ENCODE measurements at regions not wholly inside any gene's neighbourhood (a gene's known extent, or its start where the extent isn't known, plus 50 kb on each side); places are given as distances from the start of the nearest gene placed in this dataset.

- no peak overlapping the region for H3K27ac ChIP-seq (ENCODE audit: low read depth, low read length, poor library complexity, severe bottlenecking)
- H3K4me1 ChIP-seq (ENCODE audit: insufficient read depth, low read length, severe bottlenecking), result no peaks in the 10 kb centered on the region
- no peaks in the 10 kb centered on the region for H3K27me3 ChIP-seq (ENCODE audit: insufficient read depth, low read length)
- no peak overlapping the region for H3K4me2 ChIP-seq (ENCODE audit: low read length)
- H3K9ac ChIP-seq (ENCODE audit: low read length), result no peak overlapping the region
- no peaks in the 10 kb centered on the region for H3K9me2 ChIP-seq (ENCODE audit: low read depth, low read length)
- no peaks in the 10 kb centered on the region for H3K9me3 ChIP-seq (ENCODE audit: low read length)
- H2AFZ ChIP-seq (ENCODE audit: low read length), result no peak overlapping the region
- H4K20me1 ChIP-seq (ENCODE audit: insufficient read depth, low read length), result no peaks in the 10 kb centered on the region
- TF ChIP-seq CTCF (IDR thresholded peaks at IDR 0.05; ENCODE audit: low read length) (no peak), EZH2 (IDR thresholded peaks at IDR 0.05; ENCODE audit: borderline replicate concordance, low read length) (no peak)
- no peaks in the 10 kb centered on the region for H3F3A ChIP-seq (ENCODE audit: insufficient read depth, low read length)
- no peaks in the 10 kb centered on the region for H3K36me3 ChIP-seq (ENCODE audit: insufficient read depth, low read length)
- H3K4me3 ChIP-seq (ENCODE audit: low read depth, low read length, poor library complexity, severe bottlenecking), result no peak overlapping the region
- no peaks in the 10 kb centered on the region for H3K79me2 ChIP-seq (ENCODE audit: insufficient read depth, low read length)
These were observed 193.8 kb upstream of the RBPJ start for GRCh38 chr4:26126994-26127393.

GRCh38 chr4:26127851-26128337 is 192.9 kb upstream of the RBPJ start:
- H3K9ac ChIP-seq (ENCODE audit: low read length), result no peak overlapping the region
- TF ChIP-seq EZH2 (IDR thresholded peaks at IDR 0.05; ENCODE audit: borderline replicate concordance, low read length), result no peak
- no peak for TF ChIP-seq CTCF (IDR thresholded peaks at IDR 0.05; ENCODE audit: low read length)
- H3K79me2 ChIP-seq (ENCODE audit: insufficient read depth, low read length), result no peaks in the 10 kb centered on the region
- H3K36me3 ChIP-seq (ENCODE audit: insufficient read depth, low read length), result no peaks in the 10 kb centered on the region
- no peak overlapping the region for H3K4me2 ChIP-seq (ENCODE audit: low read length)
- no peaks in the 10 kb centered on the region for H3K9me2 ChIP-seq (ENCODE audit: low read depth, low read length)
- no peak overlapping the region for H2AFZ ChIP-seq (ENCODE audit: low read length)
- H3K27me3 ChIP-seq (ENCODE audit: insufficient read depth, low read length), result no peaks in the 10 kb centered on the region
- no peaks in the 10 kb centered on the region for H3K9me3 ChIP-seq (ENCODE audit: low read length)
- H3K4me3 ChIP-seq (ENCODE audit: low read depth, low read length, poor library complexity, severe bottlenecking), result no peak overlapping the region
- no peak overlapping the region for H3K27ac ChIP-seq (ENCODE audit: low read depth, low read length, poor library complexity, severe bottlenecking)
- no peaks in the 10 kb centered on the region for H4K20me1 ChIP-seq (ENCODE audit: insufficient read depth, low read length)
- H3K4me1 ChIP-seq (ENCODE audit: insufficient read depth, low read length, severe bottlenecking), result no peaks in the 10 kb centered on the region
- no peaks in the 10 kb centered on the region for H3F3A ChIP-seq (ENCODE audit: insufficient read depth, low read length)

- Histone ChIP-seq H3K9me2 (ENCODE audit: low read depth, low read length) (no peaks in the 10 kb centered on the region), H3K27me3 (ENCODE audit: insufficient read depth, low read length) (no peaks in the 10 kb centered on the region), H3K4me1 (ENCODE audit: insufficient read depth, low read length, severe bottlenecking) (no peaks in the 10 kb centered on the region), H3K4me3 (ENCODE audit: low read depth, low read length, poor library complexity, severe bottlenecking) (no peak overlapping the region), H3K79me2 (ENCODE audit: insufficient read depth, low read length) (no peaks in the 10 kb centered on the region), H3K27ac (ENCODE audit: low read depth, low read length, poor library complexity, severe bottlenecking) (no peak overlapping the region), H4K20me1 (ENCODE audit: insufficient read depth, low read length) (no peaks in the 10 kb centered on the region), H3K9me3 (ENCODE audit: low read length) (no peaks in the 10 kb centered on the region), H3K9ac (ENCODE audit: low read length) (no peak overlapping the region), H3K36me3 (ENCODE audit: insufficient read depth, low read length) (no peaks in the 10 kb centered on the region), H3K4me2 (ENCODE audit: low read length) (no peak overlapping the region), H2AFZ (ENCODE audit: low read length) (no peak overlapping the region), H3F3A (ENCODE audit: insufficient read depth, low read length) (no peaks in the 10 kb centered on the region)
- no peak for TF ChIP-seq EZH2 (IDR thresholded peaks at IDR 0.05; ENCODE audit: borderline replicate concordance, low read length)
These were observed 190.6 kb upstream of the RBPJ start for GRCh38 chr4:26130173-26130572.

- no peaks in the 10 kb centered on the region for H3K27me3 ChIP-seq (ENCODE audit: insufficient read depth, low read length)
- no peaks in the 10 kb centered on the region for H3K9me3 ChIP-seq (ENCODE audit: low read length)
- no peak overlapping the region for H3K27ac ChIP-seq (ENCODE audit: low read depth, low read length, poor library complexity, severe bottlenecking)
- no peaks in the 10 kb centered on the region for H3F3A ChIP-seq (ENCODE audit: insufficient read depth, low read length)
- no peaks in the 10 kb centered on the region for H3K9me2 ChIP-seq (ENCODE audit: low read depth, low read length)
- TF ChIP-seq EZH2 (IDR thresholded peaks at IDR 0.05; ENCODE audit: borderline replicate concordance, low read length) (no peak), CTCF (IDR thresholded peaks at IDR 0.05; ENCODE audit: low read length) (no peak)
- no peak overlapping the region for H3K9ac ChIP-seq (ENCODE audit: low read length)
- no peaks in the 10 kb centered on the region for H3K79me2 ChIP-seq (ENCODE audit: insufficient read depth, low read length)
- no peak overlapping the region for H3K4me2 ChIP-seq (ENCODE audit: low read length)
- H3K4me3 ChIP-seq (ENCODE audit: low read depth, low read length, poor library complexity, severe bottlenecking), result no peak overlapping the region
- H2AFZ ChIP-seq (ENCODE audit: low read length), result no peak overlapping the region
- H3K4me1 ChIP-seq (ENCODE audit: insufficient read depth, low read length, severe bottlenecking), result no peaks in the 10 kb centered on the region
- no peaks in the 10 kb centered on the region for H3K36me3 ChIP-seq (ENCODE audit: insufficient read depth, low read length)
- no peaks in the 10 kb centered on the region for H4K20me1 ChIP-seq (ENCODE audit: insufficient read depth, low read length)
These were observed 189.9 kb upstream of the RBPJ start for GRCh38 chr4:26130841-26131432.

Measured in OCI-LY1 (cell line).